ENCODE measurements at regions not wholly inside any gene's neighbourhood (a gene's known extent, or its start where the extent isn't known, plus 50 kb on each side); places are given as distances from the start of the nearest gene placed in this dataset.
"Not testable (repeated sequence)": the region's sequence is repeated elsewhere in the genome, so short reads cannot be mapped to it uniquely, and the experiment has no call there.

GRCh38 chr5:174563040-174563439, 161.3 kb upstream of the MSX2 start:
- not testable (repeated sequence) for DNase-seq (ENCODE audit: insufficient read length, low spot score); FAIRE-seq

GRCh38 chr5:174563899-174564298, 160.5 kb upstream of the MSX2 start:
- DNase-seq (ENCODE audit: insufficient read length, low spot score): no peak
- no peak for FAIRE-seq

- no peak for FAIRE-seq
These were observed 156.8 kb upstream of the MSX2 start for GRCh38 chr5:174567506-174568141.

GRCh38 chr5:174570662-174571061, 153.7 kb upstream of the MSX2 start:
- no peak for FAIRE-seq
- no peak for DNase-seq (ENCODE audit: insufficient read length, low spot score)

More at GRCh38 chr5:174567506-174568141, 156.8 kb upstream of the MSX2 start:
- no peak for DNase-seq (ENCODE audit: insufficient read length, low spot score)

- no peak for DNase-seq (ENCODE audit: insufficient read length, low spot score)
- no peak for FAIRE-seq
These were observed 152.6 kb upstream of the MSX2 start for GRCh38 chr5:174571662-174572397.

GRCh38 chr5:174572591-174572990, 151.8 kb upstream of the MSX2 start:
- no peak for FAIRE-seq

GRCh38 chr5:174573221-174573994, 151.0 kb upstream of the MSX2 start:
- DNase-seq (ENCODE audit: insufficient read length, low spot score) (no peak), FAIRE-seq (no peak)

More at GRCh38 chr5:174572591-174572990, 151.8 kb upstream of the MSX2 start:
- no peak for DNase-seq (ENCODE audit: insufficient read length, low spot score)

- no peak for DNase-seq (ENCODE audit: insufficient read length, low spot score)
- FAIRE-seq: no peak
These were observed 149.3 kb upstream of the MSX2 start for GRCh38 chr5:174575043-174575442.

- DNase-seq (ENCODE audit: insufficient read length, low spot score) (no peak), FAIRE-seq (no peak)
These were observed 148.3 kb upstream of the MSX2 start for GRCh38 chr5:174576042-174576441.

GRCh38 chr5:174581479-174581878, 142.9 kb upstream of the MSX2 start:
- FAIRE-seq (no peak), DNase-seq (ENCODE audit: insufficient read length, low spot score) (no peak)

GRCh38 chr5:174581894-174582293, 142.5 kb upstream of the MSX2 start:
- DNase-seq (ENCODE audit: insufficient read length, low spot score) (no peak), FAIRE-seq (no peak)

- DNase-seq (ENCODE audit: insufficient read length, low spot score): no peak
- no peak for FAIRE-seq
These were observed 141.3 kb upstream of the MSX2 start for GRCh38 chr5:174583071-174583470.

- DNase-seq (ENCODE audit: insufficient read length, low spot score) (no peak), FAIRE-seq (no peak)
These were observed 138.9 kb upstream of the MSX2 start for GRCh38 chr5:174585472-174585871.

GRCh38 chr5:174586163-174586562, 138.2 kb upstream of the MSX2 start:
- DNase-seq (ENCODE audit: insufficient read length, low spot score); FAIRE-seq: not testable (repeated sequence)

- DNase-seq (ENCODE audit: insufficient read length, low spot score) (no peak), FAIRE-seq (no peak)
These were observed 135.4 kb upstream of the MSX2 start for GRCh38 chr5:174589011-174589410.

- FAIRE-seq (no peak), DNase-seq (ENCODE audit: insufficient read length, low spot score) (no peak)
These were observed 134.8 kb upstream of the MSX2 start for GRCh38 chr5:174589599-174589998.

- FAIRE-seq: no peak
- DNase-seq (ENCODE audit: insufficient read length, low spot score): no peak
These were observed 133.6 kb upstream of the MSX2 start for GRCh38 chr5:174590820-174591219.

GRCh38 chr5:174596429-174596828, 128.0 kb upstream of the MSX2 start:
- FAIRE-seq (no peak), DNase-seq (ENCODE audit: insufficient read length, low spot score) (no peak)

- no peak for DNase-seq (ENCODE audit: insufficient read length, low spot score)
- FAIRE-seq: no peak
These were observed 124.4 kb upstream of the MSX2 start for GRCh38 chr5:174599992-174600391.

GRCh38 chr5:174601946-174602345, 122.4 kb upstream of the MSX2 start:
- FAIRE-seq (no peak), DNase-seq (ENCODE audit: insufficient read length, low spot score) (no peak)

GRCh38 chr5:174606153-174606552, 118.2 kb upstream of the MSX2 start:
- FAIRE-seq (no peak), DNase-seq (ENCODE audit: insufficient read length, low spot score) (no peak)

- DNase-seq (ENCODE audit: insufficient read length, low spot score) (no peak), FAIRE-seq (no peak)
These were observed 117.7 kb upstream of the MSX2 start for GRCh38 chr5:174606646-174607045.

Data from GM19239 (cell line).